ENCODE measurements at regions not wholly inside any gene's neighbourhood (a gene's known extent, or its start where the extent isn't known, plus 50 kb on each side); places are given as distances from the start of the nearest gene placed in this dataset.

DNA sequence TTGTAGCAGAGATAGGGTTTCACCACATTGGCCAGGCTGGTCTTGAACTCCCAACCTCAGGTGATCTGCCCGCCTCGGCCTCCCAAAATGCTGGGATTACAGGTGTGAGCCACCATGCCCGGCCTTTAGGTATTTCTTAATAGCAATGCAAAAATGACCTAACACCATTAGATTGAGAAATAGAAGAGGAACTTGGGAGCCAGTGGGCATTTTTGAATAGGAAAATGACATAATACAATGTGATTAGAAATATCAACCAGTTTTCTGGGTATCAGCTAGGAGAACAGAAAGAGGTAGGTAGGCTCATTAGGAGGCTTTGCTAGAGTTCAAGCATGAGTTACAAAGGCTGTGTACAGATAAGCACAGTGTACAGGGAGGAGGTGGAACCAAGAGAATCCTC is 101.8 kb upstream of the TBC1D5 start:
- no peak for TF ChIP-seq CTCF (conservative IDR thresholded peaks at IDR 0.05; ENCODE audit: low read depth, low read length)
- no peak overlapping the region for H2AFZ ChIP-seq (ENCODE audit: low read depth)
- H4K20me1 ChIP-seq (ENCODE audit: insufficient read depth): no peaks in the 10 kb centered on the region
- no peaks in the 10 kb centered on the region for H3K36me3 ChIP-seq (ENCODE audit: insufficient read depth)
- H3K9ac ChIP-seq: no peak overlapping the region
- no peaks in the 10 kb centered on the region for H3K79me2 ChIP-seq (ENCODE audit: insufficient read depth, low read depth)
- no peak overlapping the region for H3K4me2 ChIP-seq
- H3K4me1 ChIP-seq (ENCODE audit: low read depth, poor library complexity, severe bottlenecking): no peaks in the 10 kb centered on the region
- no peak overlapping the region for H3K4me3 ChIP-seq (IDR thresholded peaks at IDR 0.05; ENCODE audit: insufficient read depth, low read depth, low read length)
- no peaks in the 10 kb centered on the region for H3K27me3 ChIP-seq (ENCODE audit: insufficient read depth, low read depth)
- H3K27ac ChIP-seq: no peak overlapping the region

DNA sequence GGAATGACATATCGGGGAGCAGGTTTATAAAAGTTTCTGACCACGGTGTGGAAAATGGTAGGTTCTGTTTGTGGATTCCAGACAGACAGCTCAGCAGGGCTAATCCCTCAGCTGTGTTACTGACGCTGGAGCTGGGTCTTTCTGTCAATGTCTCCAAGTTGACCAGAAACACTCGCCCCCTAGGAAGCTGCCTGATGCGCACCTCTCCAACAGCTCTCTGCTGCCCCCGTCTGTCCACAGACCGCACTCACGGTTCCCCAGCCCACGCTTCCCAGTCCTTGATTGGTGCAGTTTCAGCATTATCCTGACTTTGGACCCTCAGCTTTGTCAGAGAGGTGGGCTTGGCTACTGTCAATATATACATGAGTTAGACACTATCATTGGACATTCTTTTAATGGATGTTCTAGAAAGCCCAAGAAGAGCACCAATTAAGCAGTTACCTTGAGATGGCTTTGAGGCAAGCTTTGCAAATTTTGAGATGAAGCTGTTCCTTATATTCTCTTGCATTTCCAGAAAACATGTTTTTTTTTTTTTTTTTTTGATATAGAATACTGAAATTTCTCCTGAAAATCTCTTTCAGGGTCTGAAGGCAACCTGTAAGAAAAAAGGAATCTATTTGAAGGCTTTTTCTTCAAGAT is 98.9 kb upstream of the TBC1D5 start:
- no peak overlapping the region for H3K27ac ChIP-seq
- no peak overlapping the region for H3K4me2 ChIP-seq
- TF ChIP-seq CTCF (conservative IDR thresholded peaks at IDR 0.05; ENCODE audit: low read depth, low read length): peak; percentile 90
- H3K9ac ChIP-seq: no peak overlapping the region
- no peaks in the 10 kb centered on the region for H4K20me1 ChIP-seq (ENCODE audit: insufficient read depth)
- H3K4me3 ChIP-seq (IDR thresholded peaks at IDR 0.05; ENCODE audit: insufficient read depth, low read depth, low read length): no peak overlapping the region
- no peaks in the 10 kb centered on the region for H3K79me2 ChIP-seq (ENCODE audit: insufficient read depth, low read depth)
- H3K36me3 ChIP-seq (ENCODE audit: insufficient read depth): no peaks in the 10 kb centered on the region
- no peaks in the 10 kb centered on the region for H3K4me1 ChIP-seq (ENCODE audit: low read depth, poor library complexity, severe bottlenecking)
- H3K27me3 ChIP-seq (ENCODE audit: insufficient read depth, low read depth): no peaks in the 10 kb centered on the region
- no peak overlapping the region for H2AFZ ChIP-seq (ENCODE audit: low read depth)

DNA sequence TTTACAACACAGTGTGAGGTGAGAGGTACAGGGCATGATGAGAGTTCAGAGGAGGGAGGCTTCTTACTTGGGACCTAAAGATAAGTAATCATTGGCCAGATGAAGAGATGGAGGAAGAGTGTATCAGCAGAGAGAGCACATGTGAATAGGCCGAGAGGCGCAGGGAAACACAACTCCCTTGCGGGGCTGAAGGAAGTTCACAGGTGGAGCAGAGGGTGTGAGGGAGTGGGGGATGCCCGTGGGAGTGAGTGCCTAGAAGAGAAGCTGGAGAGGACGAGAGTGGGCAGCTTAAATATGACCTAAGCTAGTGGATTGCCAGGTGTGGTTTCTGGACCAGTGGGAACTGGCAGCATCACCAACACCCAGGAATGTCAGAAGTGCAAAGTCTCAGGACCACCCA is 98.2 kb upstream of the TBC1D5 start:
- Histone ChIP-seq H4K20me1 (ENCODE audit: insufficient read depth) (no peaks in the 10 kb centered on the region), H3K4me2 (no peak overlapping the region), H3K4me1 (ENCODE audit: low read depth, poor library complexity, severe bottlenecking) (no peaks in the 10 kb centered on the region), H3K27me3 (ENCODE audit: insufficient read depth, low read depth) (no peaks in the 10 kb centered on the region), H3K79me2 (ENCODE audit: insufficient read depth, low read depth) (no peaks in the 10 kb centered on the region), H3K27ac (no peak overlapping the region), H2AFZ (ENCODE audit: low read depth) (no peak overlapping the region), H3K4me3 (IDR thresholded peaks at IDR 0.05; ENCODE audit: insufficient read depth, low read depth, low read length) (no peak overlapping the region), H3K9ac (no peak overlapping the region), H3K36me3 (ENCODE audit: insufficient read depth) (no peaks in the 10 kb centered on the region)
- TF ChIP-seq CTCF (conservative IDR thresholded peaks at IDR 0.05; ENCODE audit: low read depth, low read length): no peak

DNA sequence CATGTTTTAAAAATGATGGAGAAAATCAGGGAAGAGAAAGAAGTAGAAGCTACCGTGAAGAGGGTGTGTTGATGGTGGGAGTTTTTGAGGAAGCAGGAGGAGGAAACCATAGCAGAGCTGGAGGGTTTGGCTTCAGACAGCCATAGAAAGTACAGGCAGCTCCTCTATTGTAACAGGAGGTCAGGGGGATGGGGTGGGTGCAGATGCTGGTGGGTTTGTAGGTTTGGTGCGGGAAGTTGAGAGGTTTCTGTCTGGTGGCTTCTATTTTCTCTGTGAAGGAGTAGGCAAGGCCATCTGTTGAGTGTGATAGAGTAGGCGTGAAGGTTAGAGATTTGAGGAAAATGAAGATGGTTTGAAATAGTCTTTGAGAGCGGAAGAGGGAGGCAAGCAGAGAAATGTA is 97.7 kb upstream of the TBC1D5 start:
- Histone ChIP-seq H2AFZ (ENCODE audit: low read depth) (no peak overlapping the region), H3K4me1 (ENCODE audit: low read depth, poor library complexity, severe bottlenecking) (no peaks in the 10 kb centered on the region), H4K20me1 (ENCODE audit: insufficient read depth) (no peaks in the 10 kb centered on the region), H3K4me2 (no peak overlapping the region), H3K27ac (no peak overlapping the region), H3K4me3 (IDR thresholded peaks at IDR 0.05; ENCODE audit: insufficient read depth, low read depth, low read length) (no peak overlapping the region), H3K79me2 (ENCODE audit: insufficient read depth, low read depth) (no peaks in the 10 kb centered on the region), H3K9ac (no peak overlapping the region), H3K36me3 (ENCODE audit: insufficient read depth) (no peaks in the 10 kb centered on the region), H3K27me3 (ENCODE audit: insufficient read depth, low read depth) (no peaks in the 10 kb centered on the region)
- no peak for TF ChIP-seq CTCF (conservative IDR thresholded peaks at IDR 0.05; ENCODE audit: low read depth, low read length)
